GM18519 (cell line): ENCODE measurements at regions not wholly inside any gene's neighbourhood (a gene's known extent, or its start where the extent isn't known, plus 50 kb on each side); places are given as distances from the start of the nearest gene placed in this dataset.

ENCODE experiments used
- ATAC-seq: cut with Tn5 transposase; IDR thresholded peaks from one replicate; pipeline ENCODE4 v1.9.1; 2021; ENCODE audit warnings: mild to moderate bottlenecking, moderate library complexity; ENCODE audit not compliant: unreplicated experiment, low FRiP score

GRCh38 chr1:244336232-244336899 lies 115.3 kb downstream of the ADSS2 start:
- no peak for ATAC-seq

- no peak for ATAC-seq
Observed at GRCh38 chr1:244337839-244338238, 113.9 kb downstream of the ADSS2 start.

- ATAC-seq, result no peak
Observed at GRCh38 chr1:244339073-244339692, 112.5 kb downstream of the ADSS2 start.

GRCh38 chr1:244339776-244340175 lies 111.9 kb downstream of the ADSS2 start:
- no peak for ATAC-seq

GRCh38 chr1:244340396-244340795 lies 111.3 kb downstream of the ADSS2 start:
- ATAC-seq, result no peak

- ATAC-seq, result no peak
Observed at GRCh38 chr1:244341455-244342450, 110.0 kb downstream of the ADSS2 start.

- ATAC-seq, result no peak
Observed at GRCh38 chr1:244344001-244344400, 107.7 kb downstream of the ADSS2 start.

GRCh38 chr1:244346972-244347618 lies 104.6 kb downstream of the ADSS2 start:
- ATAC-seq, result no peak

- ATAC-seq, result no peak
Observed at GRCh38 chr1:244347942-244348341, 103.8 kb downstream of the ADSS2 start.

- ATAC-seq, result no peak
Observed at GRCh38 chr1:244349103-244349531, 102.6 kb downstream of the ADSS2 start.

- no peak for ATAC-seq
Observed at GRCh38 chr1:244349581-244350001, 102.1 kb downstream of the ADSS2 start.

GRCh38 chr1:244350027-244350426 lies 101.7 kb downstream of the ADSS2 start:
- peak; percentile 74 for ATAC-seq

- no peak for ATAC-seq
Observed at GRCh38 chr1:244352156-244352830, 99.4 kb downstream of the ADSS2 start.

- ATAC-seq, result no peak
Observed at GRCh38 chr1:244353551-244354091, 98.1 kb downstream of the ADSS2 start.

- no peak for ATAC-seq
Observed at GRCh38 chr1:244354810-244355278, 96.9 kb downstream of the ADSS2 start.

- ATAC-seq, result no peak
Observed at GRCh38 chr1:244356376-244356775, 95.3 kb downstream of the ADSS2 start.
